ENCODE measurements at regions not wholly inside any gene's neighbourhood (a gene's known extent, or its start where the extent isn't known, plus 50 kb on each side); places are given as distances from the start of the nearest gene placed in this dataset.
"Not testable (repeated sequence)": the region's sequence is repeated elsewhere in the genome, so short reads cannot be mapped to it uniquely, and the experiment has no call there.

- Mint-ChIP-seq H3K9me3 (peaks cover 39% of the 10 kb centered on the region), H3K27ac (no peak overlapping the region), H3K4me3 (no peak overlapping the region), H3K36me3 (ENCODE audit: low read depth) (no peaks in the 10 kb centered on the region), H3K4me1 (ENCODE audit: low read depth) (no peaks in the 10 kb centered on the region), H3K27me3 (ENCODE audit: insufficient read depth) (no peaks in the 10 kb centered on the region)
- TF ChIP-seq CTCF (IDR thresholded peaks at IDR 0.05): no peak
- DNase-seq: no peak
Observed at GRCh38 chr2:77768508-77768907, 246.3 kb upstream of the LRRTM4 start.

GRCh38 chr2:77778917-77779316, 256.7 kb upstream of the LRRTM4 start:
- peaks cover 7% of the 10 kb centered on the region; the same call in 1 of the 2 replicates for H3K36me3 Mint-ChIP-seq (ENCODE audit: low read depth)
- TF ChIP-seq CTCF (IDR thresholded peaks at IDR 0.05): no peak
- peaks cover 33% of the 10 kb centered on the region for H3K9me3 Mint-ChIP-seq
- no peak for DNase-seq
- H3K4me1 Mint-ChIP-seq (ENCODE audit: low read depth): no peaks in the 10 kb centered on the region
- H3K4me3 Mint-ChIP-seq: no peak overlapping the region
- no peaks in the 10 kb centered on the region for H3K27me3 Mint-ChIP-seq (ENCODE audit: insufficient read depth)
- H3K27ac Mint-ChIP-seq: no peak overlapping the region

- not testable (repeated sequence) for H3K27ac Mint-ChIP-seq; H3K4me1 Mint-ChIP-seq (ENCODE audit: low read depth); H3K27me3 Mint-ChIP-seq (ENCODE audit: insufficient read depth); DNase-seq; H3K36me3 Mint-ChIP-seq (ENCODE audit: low read depth); H3K4me3 Mint-ChIP-seq
- H3K9me3 Mint-ChIP-seq: peaks cover 30% of the 10 kb centered on the region
Observed at GRCh38 chr2:77793500-77793899, 271.3 kb upstream of the LRRTM4 start.

- Mint-ChIP-seq H3K36me3 (ENCODE audit: low read depth) (no peaks in the 10 kb centered on the region; the same call in 1 of the 2 replicates), H3K9me3 (peaks cover 26% of the 10 kb centered on the region), H3K4me1 (ENCODE audit: low read depth) (no peaks in the 10 kb centered on the region), H3K4me3 (no peak overlapping the region), H3K27ac (no peak overlapping the region), H3K27me3 (ENCODE audit: insufficient read depth) (no peaks in the 10 kb centered on the region)
- TF ChIP-seq CTCF (IDR thresholded peaks at IDR 0.05): no peak
- DNase-seq: no peak
Observed at GRCh38 chr2:77796397-77796796, 274.2 kb upstream of the LRRTM4 start.

- no peaks in the 10 kb centered on the region for H3K4me1 Mint-ChIP-seq (ENCODE audit: low read depth)
- no peaks in the 10 kb centered on the region for H3K27me3 Mint-ChIP-seq (ENCODE audit: insufficient read depth)
- H3K36me3 Mint-ChIP-seq (ENCODE audit: low read depth): no peaks in the 10 kb centered on the region
- H3K4me3 Mint-ChIP-seq: no peak overlapping the region
- H3K9me3 Mint-ChIP-seq: peaks cover 19% of the 10 kb centered on the region
- no peak for DNase-seq
- H3K27ac Mint-ChIP-seq: no peak overlapping the region
- TF ChIP-seq CTCF (IDR thresholded peaks at IDR 0.05): no peak
Observed at GRCh38 chr2:77797088-77797487, 274.9 kb upstream of the LRRTM4 start.

- no peak for DNase-seq
- no peak overlapping the region for H3K4me3 Mint-ChIP-seq
- H3K27me3 Mint-ChIP-seq (ENCODE audit: insufficient read depth): no peaks in the 10 kb centered on the region
- H3K9me3 Mint-ChIP-seq: peaks cover 22% of the 10 kb centered on the region
- H3K4me1 Mint-ChIP-seq (ENCODE audit: low read depth): no peaks in the 10 kb centered on the region
- no peak for TF ChIP-seq CTCF (IDR thresholded peaks at IDR 0.05)
- no peaks in the 10 kb centered on the region; the same call in 1 of the 2 replicates for H3K36me3 Mint-ChIP-seq (ENCODE audit: low read depth)
- no peak overlapping the region for H3K27ac Mint-ChIP-seq
Observed at GRCh38 chr2:77800410-77800809, 278.2 kb upstream of the LRRTM4 start.

All from HFFc6 (cell line).